ENCODE measurements at regions not wholly inside any gene's neighbourhood (a gene's known extent, or its start where the extent isn't known, plus 50 kb on each side); places are given as distances from the start of the nearest gene placed in this dataset.
A peak's percentile ranks its signal among the peaks of the same experiment; 100 is the strongest.

DNA sequence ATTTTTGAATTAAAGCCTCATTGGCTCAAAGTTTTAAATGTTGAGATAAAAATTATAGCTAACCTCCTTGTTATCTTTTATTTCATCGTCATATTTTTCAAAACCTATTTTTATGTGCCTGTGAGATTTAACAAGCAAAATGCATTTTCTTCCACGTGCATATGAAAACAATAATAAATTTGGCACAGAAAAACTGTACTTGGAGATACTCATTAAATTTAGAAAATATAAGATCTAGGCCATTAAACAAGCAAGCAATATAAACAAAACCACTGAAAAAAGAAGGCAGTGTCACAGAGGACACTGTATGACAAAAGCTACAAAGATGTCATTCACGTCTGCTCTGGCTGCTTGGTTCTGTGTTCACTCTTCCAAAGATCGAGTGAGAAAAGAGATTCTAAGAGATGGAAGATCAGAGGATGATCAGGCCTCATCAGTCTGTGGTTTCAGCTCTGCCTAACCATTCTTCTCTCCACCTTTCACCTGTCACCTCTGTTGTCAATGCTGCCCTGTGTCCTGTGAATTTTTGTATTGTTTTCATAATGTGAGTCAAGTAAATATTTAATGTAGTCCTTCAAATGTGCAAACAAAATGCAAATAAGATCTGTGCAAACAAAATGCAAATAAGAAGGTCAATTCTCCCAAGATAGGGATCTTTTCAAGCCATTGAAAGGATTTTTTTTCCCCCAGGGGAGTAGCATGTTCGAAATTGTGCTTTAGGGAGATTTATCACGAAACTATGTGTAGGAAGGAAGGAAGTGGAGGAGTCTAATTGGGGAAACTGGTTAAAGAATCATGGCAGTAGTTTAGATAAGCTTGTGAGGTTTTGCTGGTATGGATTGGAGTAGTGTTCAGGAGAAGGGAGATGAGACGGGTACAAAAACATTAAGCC lies 138.7 kb upstream of the RBMS1 start:
- intact Hi-C loops (cut with micrococcal nuclease): no loop called here
- DNase-seq (no peak), ATAC-seq (no peak)
- POLR2A ChIA-PET: no interaction called here
- CTCF ChIA-PET: no interaction called here
- Mint-ChIP-seq H3K27ac (no peak overlapping the region), H3K9me3 (peaks cover 0 to 12% (median 5%) of the 10 kb centered on the region in 11 donors), H3K4me3 (peak overlapping the region in 1 of 10 donors; percentile 9), H3K4me1 (peaks cover 0 to 18% (median 11%) of the 10 kb centered on the region in 7 donors), H3K36me3 (peaks cover 0 to 4% (median 0%) of the 10 kb centered on the region in 5 donors), H3K27me3 (no peaks in the 10 kb centered on the region)
- no peak overlapping the region for H3K27ac ChIP-seq (ENCODE audit: low read depth, low read length)
- H3K4me3 ChIP-seq (ENCODE audit: low read length): no peak overlapping the region
- H3K4me1 ChIP-seq (ENCODE audit: control insufficient read depth in 2 of 2, insufficient read depth in 2 of 2, low read length in 2 of 2): no peaks in the 10 kb centered on the region
- H3K36me3 ChIP-seq (ENCODE audit: control insufficient read depth in 2 of 3, insufficient read depth in 3 of 3, low read length in 3 of 3): no peaks in the 10 kb centered on the region
- H3K27me3 ChIP-seq (ENCODE audit: control insufficient read depth in 2 of 2, insufficient read depth in 2 of 2, low read length in 2 of 2): peaks cover 0 to 3% of the 10 kb centered on the region in 2 donors
- H3K9me3 ChIP-seq (ENCODE audit: control insufficient read depth in 2 of 3, low read length in 3 of 3): no peaks in the 10 kb centered on the region

DNA sequence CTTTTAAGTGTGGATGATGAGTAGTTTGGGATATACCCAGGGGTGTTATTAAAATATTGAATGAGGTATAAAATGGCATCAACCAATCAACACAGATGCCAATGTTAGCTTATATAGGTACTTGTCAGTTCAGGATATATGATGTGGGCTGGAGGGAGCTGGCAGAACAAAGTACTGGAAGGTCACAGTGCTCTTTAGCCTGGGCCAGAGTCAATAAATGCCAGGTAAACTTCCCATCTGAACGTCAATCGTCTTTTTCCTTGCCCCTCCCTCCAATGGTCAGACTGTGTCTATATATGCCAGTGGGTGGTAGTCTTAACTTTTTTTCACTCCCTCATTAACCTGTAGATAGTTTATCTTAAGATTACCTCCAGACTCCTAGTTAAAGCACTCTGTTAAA lies 140.8 kb upstream of the RBMS1 start:
- ATAC-seq: no peak
- H3K4me3 Mint-ChIP-seq: no peak overlapping the region
- no peak overlapping the region for H3K27ac Mint-ChIP-seq
- H3K4me3 ChIP-seq (ENCODE audit: low read length): no peak overlapping the region
- intact Hi-C loops (cut with micrococcal nuclease): no loop called here
- peaks cover 2 to 21% (median 10%) of the 10 kb centered on the region in 11 donors for H3K9me3 Mint-ChIP-seq
- DNase-seq: no peak
- peaks cover 0 to 3% of the 10 kb centered on the region in 2 donors for H3K27me3 ChIP-seq (ENCODE audit: control insufficient read depth in 2 of 2, insufficient read depth in 2 of 2, low read length in 2 of 2)
- no peaks in the 10 kb centered on the region for H3K4me1 ChIP-seq (ENCODE audit: control insufficient read depth in 2 of 2, insufficient read depth in 2 of 2, low read length in 2 of 2)
- peaks cover 0 to 6% (median 2%) of the 10 kb centered on the region in 5 donors for H3K36me3 Mint-ChIP-seq
- no peak overlapping the region for H3K27ac ChIP-seq (ENCODE audit: low read depth, low read length)
- CTCF ChIA-PET: no interaction called here
- POLR2A ChIA-PET: no interaction called here
- H3K36me3 ChIP-seq (ENCODE audit: control insufficient read depth in 2 of 3, insufficient read depth in 3 of 3, low read length in 3 of 3): no peaks in the 10 kb centered on the region
- no peaks in the 10 kb centered on the region for H3K27me3 Mint-ChIP-seq
- H3K9me3 ChIP-seq (ENCODE audit: control insufficient read depth in 2 of 3, low read length in 3 of 3): peaks cover 0 to 2% (median 0%) of the 10 kb centered on the region in 3 experiments
- peaks cover 0 to 18% (median 11%) of the 10 kb centered on the region in 7 donors for H3K4me1 Mint-ChIP-seq

DNA sequence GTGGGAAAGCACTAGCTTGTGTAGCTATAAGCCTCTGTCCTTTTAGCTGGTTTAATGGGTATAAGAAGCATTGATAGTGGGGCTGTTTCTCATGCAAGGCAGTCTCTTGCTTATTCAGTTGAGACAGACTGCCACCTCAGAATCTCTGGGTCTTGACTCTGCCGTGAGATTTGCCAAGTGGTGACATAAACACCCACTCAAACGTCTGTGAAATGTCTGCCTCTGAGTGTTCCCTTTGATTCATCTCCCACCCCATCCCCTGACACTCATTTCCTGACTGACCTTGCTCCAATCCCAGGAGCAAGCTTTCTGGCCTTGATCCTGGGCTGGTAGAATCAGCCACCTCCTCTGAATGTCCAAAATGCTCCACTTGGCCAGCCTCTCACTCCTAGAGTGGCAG lies 141.9 kb upstream of the RBMS1 start:
- Histone ChIP-seq H3K27ac (ENCODE audit: low read depth, low read length) (no peak overlapping the region), H3K4me1 (ENCODE audit: control insufficient read depth in 2 of 2, insufficient read depth in 2 of 2, low read length in 2 of 2) (no peaks in the 10 kb centered on the region), H3K36me3 (ENCODE audit: control insufficient read depth in 2 of 3, insufficient read depth in 3 of 3, low read length in 3 of 3) (no peaks in the 10 kb centered on the region), H3K27me3 (ENCODE audit: control insufficient read depth in 2 of 2, insufficient read depth in 2 of 2, low read length in 2 of 2) (peaks cover 0 to 2% of the 10 kb centered on the region in 2 donors), H3K9me3 (ENCODE audit: control insufficient read depth in 2 of 3, low read length in 3 of 3) (peaks cover 0 to 9% (median 0%) of the 10 kb centered on the region in 3 experiments), H3K4me3 (ENCODE audit: low read length) (no peak overlapping the region)
- ATAC-seq (no peak), DNase-seq (no peak)
- Mint-ChIP-seq H3K27me3 (no peaks in the 10 kb centered on the region), H3K4me1 (peaks cover 0 to 18% (median 11%) of the 10 kb centered on the region in 7 donors), H3K36me3 (peaks cover 0 to 10% (median 9%) of the 10 kb centered on the region in 5 donors), H3K27ac (no peak overlapping the region), H3K4me3 (no peak overlapping the region), H3K9me3 (peaks cover 11 to 31% (median 17%) of the 10 kb centered on the region in 11 donors)
- CTCF ChIA-PET: no interaction called here
- POLR2A ChIA-PET: no interaction called here
- intact Hi-C loops (cut with micrococcal nuclease): no loop called here

DNA sequence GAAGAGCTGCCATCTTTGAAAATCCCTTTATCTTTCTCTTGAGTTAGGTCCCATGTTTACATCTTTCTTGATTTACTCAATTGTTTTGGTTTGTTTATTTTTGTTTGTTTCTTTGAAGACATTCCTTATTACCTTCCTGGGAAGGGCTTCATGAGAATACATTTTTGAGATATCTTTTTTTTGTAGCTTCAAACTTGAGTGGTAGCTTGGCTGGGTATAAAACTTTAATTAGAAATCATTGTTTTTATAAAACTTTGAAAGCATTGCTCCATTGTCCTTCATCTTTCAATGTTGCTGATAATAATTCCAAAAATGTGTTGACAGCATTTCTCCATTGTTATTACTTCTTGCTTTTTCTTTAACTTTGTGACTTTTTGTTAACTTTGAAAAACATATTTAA lies 145.9 kb upstream of the RBMS1 start:
- Histone ChIP-seq H3K4me3 (ENCODE audit: low read length) (no peak overlapping the region), H3K27me3 (ENCODE audit: control insufficient read depth in 2 of 2, insufficient read depth in 2 of 2, low read length in 2 of 2) (no peaks in the 10 kb centered on the region), H3K36me3 (ENCODE audit: control insufficient read depth in 2 of 3, insufficient read depth in 3 of 3, low read length in 3 of 3) (no peaks in the 10 kb centered on the region), H3K9me3 (ENCODE audit: control insufficient read depth in 2 of 3, low read length in 3 of 3) (peaks cover 0 to 9% (median 0%) of the 10 kb centered on the region in 3 experiments), H3K27ac (ENCODE audit: low read depth, low read length) (no peak overlapping the region), H3K4me1 (ENCODE audit: control insufficient read depth in 2 of 2, insufficient read depth in 2 of 2, low read length in 2 of 2) (no peaks in the 10 kb centered on the region)
- intact Hi-C loops (cut with micrococcal nuclease): no loop called here
- DNase-seq (no peak), ATAC-seq (no peak)
- ChIA-PET POLR2A (interaction anchor here (0.6 kb wide), 1 partner anchor 62 kb away, joined by 3 read pairs; no protein-coding TSS in a partner anchor), CTCF (interaction anchor here (0.6 kb wide), 1 partner anchor 10 kb away, joined by 3 read pairs; no protein-coding TSS in a partner anchor)
- peaks cover 12 to 42% (median 20%) of the 10 kb centered on the region in 11 donors for H3K9me3 Mint-ChIP-seq
- peaks cover 0 to 4% (median 0%) of the 10 kb centered on the region in 7 donors for H3K4me1 Mint-ChIP-seq
- H3K27ac Mint-ChIP-seq: no peak overlapping the region
- H3K27me3 Mint-ChIP-seq: no peaks in the 10 kb centered on the region
- no peak overlapping the region for H3K4me3 Mint-ChIP-seq
- peaks cover 0 to 10% (median 9%) of the 10 kb centered on the region in 5 donors for H3K36me3 Mint-ChIP-seq

DNA sequence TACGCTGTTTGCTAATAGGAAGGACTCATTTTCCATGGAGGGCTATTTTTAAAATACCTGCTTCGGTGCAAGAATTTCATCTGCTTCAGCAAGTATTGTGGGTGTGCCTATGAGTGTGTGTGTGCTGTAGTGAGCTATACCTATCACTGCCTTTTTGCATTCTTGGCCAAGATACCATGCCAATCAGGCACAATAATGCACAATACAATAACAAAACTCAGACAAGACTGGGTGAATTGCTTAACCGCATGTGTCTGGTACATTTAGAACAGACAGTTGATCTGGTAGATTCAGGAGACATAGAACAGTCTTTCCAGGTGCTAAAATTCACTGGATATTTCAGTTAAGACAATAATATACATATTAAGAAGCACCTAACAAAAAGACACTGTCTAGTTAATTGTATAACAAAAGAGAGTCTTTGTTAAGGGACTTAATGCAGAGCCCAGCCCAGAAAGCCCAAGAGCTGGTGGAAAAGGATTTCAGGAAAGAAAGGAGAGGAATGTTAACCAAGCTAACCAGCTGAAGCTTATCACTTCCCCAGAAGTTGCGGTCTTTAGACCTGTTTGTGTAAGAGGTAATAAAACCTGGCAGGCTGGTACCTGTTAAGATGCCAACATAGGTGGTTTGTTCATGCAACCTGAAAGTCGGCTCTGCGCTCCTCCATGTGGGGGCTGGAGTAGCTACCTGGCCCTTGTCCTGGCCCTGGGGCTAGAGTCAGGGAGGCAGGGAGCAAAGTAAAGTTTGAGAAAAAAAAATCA lies 153.3 kb upstream of the RBMS1 start:
- Histone ChIP-seq H3K27ac (ENCODE audit: low read depth, low read length) (no peak overlapping the region), H3K4me3 (ENCODE audit: low read length) (no peak overlapping the region), H3K27me3 (ENCODE audit: control insufficient read depth in 2 of 2, insufficient read depth in 2 of 2, low read length in 2 of 2) (no peaks in the 10 kb centered on the region), H3K36me3 (ENCODE audit: control insufficient read depth in 2 of 3, insufficient read depth in 3 of 3, low read length in 3 of 3) (no peaks in the 10 kb centered on the region), H3K9me3 (ENCODE audit: control insufficient read depth in 2 of 3, low read length in 3 of 3) (no peaks in the 10 kb centered on the region), H3K4me1 (ENCODE audit: control insufficient read depth in 2 of 2, insufficient read depth in 2 of 2, low read length in 2 of 2) (peaks cover 3 to 8% of the 10 kb centered on the region in 2 donors)
- Mint-ChIP-seq H3K27ac (no peak overlapping the region), H3K4me1 (peaks cover 11 to 23% (median 17%) of the 10 kb centered on the region in 7 donors), H3K4me3 (no peak overlapping the region), H3K9me3 (peaks cover 0 to 2% (median 0%) of the 10 kb centered on the region in 11 donors), H3K36me3 (no peaks in the 10 kb centered on the region), H3K27me3 (no peaks in the 10 kb centered on the region)
- intact Hi-C loops (cut with micrococcal nuclease): no loop called here
- ATAC-seq: no peak
- ChIA-PET CTCF (no interaction called here), POLR2A (no interaction called here)
- no peak for DNase-seq

DNA sequence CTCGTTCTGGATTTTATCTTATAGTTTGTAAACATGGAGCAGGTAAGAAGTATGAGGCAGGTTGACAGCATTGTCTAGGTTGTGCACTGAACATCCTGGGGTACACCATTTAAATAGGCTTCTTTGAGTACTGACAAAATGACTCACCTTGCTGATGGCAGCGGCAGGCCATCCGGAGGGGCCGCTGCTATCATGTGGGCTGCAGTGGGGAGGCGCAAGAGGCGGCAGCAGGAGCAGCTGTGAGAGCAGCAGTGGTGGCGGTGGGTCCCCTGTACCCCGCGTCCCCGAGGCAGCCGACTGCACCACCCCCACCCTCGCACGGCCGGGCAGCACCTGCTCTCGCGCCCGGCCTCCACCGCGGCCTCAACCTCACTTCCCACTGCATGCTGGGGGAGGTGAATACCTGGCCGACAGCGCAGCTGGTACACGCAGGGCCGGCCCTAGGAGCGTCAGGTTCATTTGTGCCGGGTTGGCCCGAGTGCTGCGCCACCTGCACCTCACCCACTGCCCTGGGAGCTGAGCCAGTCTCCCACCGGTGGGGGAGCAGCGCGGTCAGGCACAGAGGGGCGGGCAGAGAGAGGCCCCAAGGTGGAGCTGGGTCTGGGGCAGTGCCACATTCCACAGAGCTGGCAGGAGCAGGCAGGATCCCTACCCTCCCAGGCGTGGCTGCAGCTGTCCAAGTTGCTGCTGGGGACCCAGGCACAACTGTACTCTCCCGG lies 154.5 kb upstream of the RBMS1 start:
- H3K4me1 Mint-ChIP-seq: peaks cover 23 to 36% (median 29%) of the 10 kb centered on the region in 7 donors
- H3K4me3 ChIP-seq (ENCODE audit: low read length): no peak overlapping the region
- no peak overlapping the region for H3K4me3 Mint-ChIP-seq
- no peak for DNase-seq
- H3K9me3 ChIP-seq (ENCODE audit: control insufficient read depth in 2 of 3, low read length in 3 of 3): no peaks in the 10 kb centered on the region
- no peaks in the 10 kb centered on the region for H3K36me3 ChIP-seq (ENCODE audit: control insufficient read depth in 2 of 3, insufficient read depth in 3 of 3, low read length in 3 of 3)
- H3K9me3 Mint-ChIP-seq: peaks cover 0 to 3% (median 0%) of the 10 kb centered on the region in 11 donors
- no peaks in the 10 kb centered on the region for H3K27me3 Mint-ChIP-seq
- H3K27ac Mint-ChIP-seq: no peak overlapping the region
- H3K27me3 ChIP-seq (ENCODE audit: control insufficient read depth in 2 of 2, insufficient read depth in 2 of 2, low read length in 2 of 2): no peaks in the 10 kb centered on the region
- ATAC-seq: no peak
- CTCF ChIA-PET: no interaction called here
- H3K36me3 Mint-ChIP-seq: no peaks in the 10 kb centered on the region
- intact Hi-C loops (cut with micrococcal nuclease): no loop called here
- H3K4me1 ChIP-seq (ENCODE audit: control insufficient read depth in 2 of 2, insufficient read depth in 2 of 2, low read length in 2 of 2): peaks cover 11 to 19% of the 10 kb centered on the region in 2 donors
- no peak overlapping the region for H3K27ac ChIP-seq (ENCODE audit: low read depth, low read length)
- POLR2A ChIA-PET: no interaction called here

Data from naive thymus-derived CD4-positive, alpha-beta T cell (primary cell).